DMS114 treated with DMSO at 0.1 percent for 48 hours (cell line): ENCODE measurements at regions not wholly inside any gene's neighbourhood (a gene's known extent, or its start where the extent isn't known, plus 50 kb on each side); places are given as distances from the start of the nearest gene placed in this dataset.

ENCODE experiments used
- DNase-seq: peaks from one replicate; lab custom pipeline; 2025; ENCODE audit not compliant: unreplicated experiment; lab: John Stamatoyannopoulos, UW

DNA sequence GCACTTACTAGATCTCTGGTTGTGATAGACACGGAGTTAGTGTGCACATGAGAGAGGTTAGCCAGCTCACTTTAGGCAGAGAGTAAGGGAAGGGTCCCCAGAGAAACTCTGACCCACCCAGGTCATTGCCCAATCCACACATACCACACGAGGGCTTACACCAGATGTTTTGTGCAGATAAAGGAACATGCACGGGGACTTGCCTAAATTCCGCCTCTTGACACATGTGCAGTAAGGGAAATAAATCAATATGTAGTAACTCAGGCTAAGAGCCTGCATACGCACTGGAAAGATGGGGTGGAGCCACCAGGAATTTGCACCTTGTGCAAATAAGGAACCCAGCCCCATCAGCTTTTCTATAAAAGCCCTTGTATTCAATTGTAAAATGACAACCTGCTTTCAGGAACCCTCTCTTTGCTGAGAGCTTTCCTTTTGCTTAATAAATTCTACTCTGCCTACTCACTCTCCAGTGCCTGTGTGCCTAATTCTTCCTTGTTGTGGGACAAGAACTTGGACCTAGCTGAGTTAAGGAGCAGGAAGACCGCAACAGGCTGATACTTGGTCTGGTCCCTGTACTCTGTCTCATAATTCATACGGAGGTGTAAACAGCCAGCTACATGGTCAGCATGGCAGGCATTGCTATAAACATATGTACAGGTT lies 120.2 kb downstream of the EMP1 start:
- no peak for DNase-seq

DNA sequence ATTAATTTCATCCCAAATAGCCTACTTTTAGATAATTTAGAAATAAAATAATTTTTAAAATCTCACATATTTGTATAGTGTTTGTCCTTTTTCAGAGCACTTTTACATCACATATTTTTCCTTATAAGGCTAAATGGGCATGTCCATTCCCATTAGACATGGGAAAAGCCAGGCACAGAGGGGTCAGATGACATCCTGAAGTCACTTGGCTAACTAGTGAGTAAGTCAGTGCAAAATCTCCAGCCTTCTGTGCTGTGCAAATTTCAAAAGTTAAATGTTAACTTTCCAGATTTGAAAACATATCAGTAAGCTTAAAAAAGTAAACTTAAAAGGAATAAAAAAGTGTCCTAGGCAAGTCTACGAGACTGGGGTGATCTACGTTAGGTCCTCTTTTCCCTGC lies 117.4 kb downstream of the EMP1 start:
- DNase-seq: no peak

DNA sequence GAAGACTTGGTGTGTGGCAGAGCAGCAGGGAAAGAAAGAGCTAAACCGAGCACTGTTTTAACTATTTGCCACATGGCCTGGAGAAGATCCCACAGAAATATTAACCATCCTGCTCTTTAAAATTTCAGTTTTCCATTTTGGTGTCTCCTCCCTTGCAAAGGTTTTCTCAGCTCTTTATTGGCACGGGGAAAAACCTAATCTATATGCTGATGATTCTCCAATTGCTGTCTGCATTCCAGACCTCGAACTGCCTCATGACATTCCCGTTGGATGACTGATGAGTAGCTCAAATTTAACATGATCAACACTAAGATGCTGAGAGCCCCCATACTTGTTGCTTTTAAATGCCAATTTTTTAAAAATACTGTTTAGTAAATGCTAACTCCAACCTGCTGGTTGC lies 115.0 kb downstream of the EMP1 start:
- DNase-seq: no peak

DNA sequence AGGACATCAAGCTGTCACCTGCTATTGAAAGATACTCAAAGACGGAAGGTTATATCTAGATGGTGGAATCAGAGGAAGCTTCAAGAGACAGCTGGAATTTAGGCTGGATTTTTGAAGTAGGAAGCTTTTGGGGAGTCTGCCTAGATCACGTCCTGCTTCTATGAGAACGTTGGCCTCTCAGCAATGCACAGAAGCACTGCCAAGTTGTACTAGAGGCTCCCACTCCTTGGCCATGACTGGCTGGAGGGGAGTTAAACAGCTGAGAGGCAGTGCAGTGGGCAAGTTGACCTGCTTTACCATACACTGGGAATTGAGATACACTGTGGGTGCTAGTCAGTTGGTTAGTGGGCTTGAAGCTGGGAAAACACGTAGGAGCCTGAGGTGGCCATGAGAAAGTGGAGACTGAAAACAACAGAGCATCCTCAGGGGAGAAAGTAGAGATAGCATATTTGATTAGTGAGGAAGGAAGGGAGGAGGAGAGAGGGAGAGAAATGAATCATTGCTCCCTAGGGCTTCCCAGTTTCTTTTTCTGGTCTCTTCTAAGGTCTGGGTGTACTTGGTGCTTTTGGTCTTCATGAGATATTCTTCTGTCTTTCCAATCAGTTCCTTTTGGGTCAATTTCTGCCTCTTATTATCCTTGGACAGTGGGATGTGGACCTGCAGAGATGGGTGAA lies 110.8 kb downstream of the EMP1 start:
- no peak for DNase-seq

DNA sequence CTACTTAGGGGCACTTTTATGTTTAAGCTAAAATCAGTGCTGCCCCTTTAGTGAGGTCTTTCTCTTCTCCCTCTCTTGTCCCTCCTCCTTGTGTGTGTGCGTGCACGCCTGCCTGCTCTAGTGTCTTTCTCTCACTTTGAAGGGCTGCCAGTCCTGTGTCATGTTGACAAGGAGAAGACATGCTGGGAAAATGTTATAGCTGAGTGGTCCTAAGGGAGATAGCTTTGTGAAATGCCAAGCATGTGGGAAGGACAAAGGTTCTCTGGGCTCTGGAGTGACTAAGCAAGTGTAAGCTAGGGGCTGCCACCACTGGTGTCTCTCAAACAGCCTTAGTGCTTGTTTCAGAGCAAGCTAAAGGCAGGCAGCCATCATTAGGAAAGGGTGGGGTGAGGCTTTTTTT lies 108.4 kb downstream of the EMP1 start:
- no peak for DNase-seq

DNA sequence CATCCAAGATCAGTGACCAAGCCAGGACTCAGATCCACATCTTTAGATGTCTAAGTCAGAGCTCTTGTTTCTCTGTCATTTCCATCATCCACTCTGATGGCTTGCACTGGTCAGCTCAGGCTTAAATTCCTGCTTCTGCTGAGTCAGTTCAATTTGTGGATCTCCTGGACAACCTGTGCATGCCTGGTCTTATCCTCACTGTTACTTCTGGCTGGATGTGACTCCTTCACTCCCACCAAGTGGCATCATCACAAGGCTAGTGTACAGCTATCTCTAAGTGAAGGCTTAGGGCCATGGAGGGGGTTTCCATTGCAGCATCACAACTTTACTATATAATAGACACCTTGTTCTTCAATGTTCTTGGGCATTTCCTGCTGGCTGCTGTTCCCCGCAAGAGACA lies 102.9 kb downstream of the EMP1 start:
- DNase-seq: no peak

DNA sequence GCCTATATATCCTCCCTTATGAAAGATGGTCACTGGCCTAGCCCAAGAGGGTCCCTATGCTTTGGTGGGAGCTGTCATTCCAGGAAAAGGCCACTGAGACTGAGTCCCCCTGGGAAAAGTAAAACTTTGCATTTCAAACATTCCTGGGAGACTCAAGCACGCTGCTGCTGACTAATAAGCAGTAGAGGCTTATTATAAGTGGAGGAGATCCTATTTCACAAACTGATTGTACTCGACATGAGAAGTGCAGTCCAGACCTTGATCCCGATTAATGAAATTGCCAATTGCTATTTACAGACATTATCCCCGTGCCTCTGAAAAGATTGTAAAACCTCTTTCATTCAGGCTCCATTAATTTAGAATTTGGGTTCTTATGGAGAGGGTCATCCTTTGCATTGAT lies 96.6 kb downstream of the EMP1 start:
- DNase-seq: no peak

DNA sequence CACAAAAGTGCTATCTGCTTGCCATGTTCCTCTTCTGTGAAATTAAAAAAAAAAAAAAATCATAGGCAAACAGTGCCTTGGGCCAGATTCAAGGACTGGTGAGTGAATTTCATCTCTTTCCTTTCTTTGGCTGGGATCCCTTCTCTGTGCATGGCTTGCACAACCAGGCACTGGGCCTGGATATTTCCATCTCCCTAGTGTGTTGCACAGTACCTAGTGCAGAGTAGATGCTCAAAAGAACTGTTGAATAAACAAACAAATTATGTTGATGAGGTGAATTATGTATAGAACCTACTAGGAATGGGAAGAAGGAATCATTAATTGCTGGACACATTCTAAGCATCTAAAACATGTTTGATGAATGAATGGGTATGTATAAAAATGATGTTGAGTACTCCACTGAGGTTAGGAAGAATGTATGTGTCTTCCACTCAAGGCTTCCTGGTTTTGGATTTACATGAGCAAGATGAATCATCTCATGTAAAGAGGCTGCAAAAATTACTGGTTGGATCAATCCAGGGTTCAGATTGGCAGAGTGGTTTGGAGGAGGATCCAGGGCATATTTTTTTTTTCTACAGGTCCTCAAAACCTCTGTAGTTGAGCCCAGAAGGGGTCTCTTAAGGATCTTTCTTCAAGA lies 93.2 kb downstream of the EMP1 start:
- DNase-seq: no peak

DNA sequence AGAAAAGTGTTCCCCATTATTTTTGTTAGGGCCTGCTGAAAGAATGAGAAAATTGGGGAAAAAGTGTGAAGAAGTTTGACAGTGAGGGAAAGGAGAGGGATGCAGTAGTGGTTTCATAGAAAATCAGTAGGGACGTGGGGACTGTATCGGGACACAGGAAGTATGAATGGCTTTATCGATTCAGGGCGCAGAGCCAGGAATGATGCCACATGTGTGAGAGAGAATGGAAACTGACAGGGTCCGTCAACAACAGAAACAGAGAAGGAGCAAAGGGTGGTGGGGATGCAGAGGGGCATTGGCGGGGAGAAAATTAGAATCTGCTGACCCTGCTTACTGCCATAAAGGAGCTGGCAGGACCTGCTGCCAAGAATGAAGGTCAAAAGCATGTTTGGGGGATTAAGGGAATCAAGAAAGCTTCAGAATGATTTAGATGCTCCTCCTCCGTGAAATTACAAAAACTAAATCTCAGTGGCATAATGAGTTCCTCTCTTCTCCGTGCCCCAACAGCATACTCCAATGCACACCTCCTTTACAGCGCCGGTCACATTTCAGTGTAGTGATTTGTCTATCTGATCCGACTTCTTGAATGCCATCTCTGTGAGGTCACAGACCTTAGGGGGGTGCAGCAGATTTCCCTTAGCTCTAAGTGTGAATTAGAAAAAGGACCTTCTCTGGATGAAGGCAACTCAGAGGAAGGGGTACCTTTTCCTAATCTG lies 92.6 kb downstream of the EMP1 start:
- DNase-seq: no peak

DNA sequence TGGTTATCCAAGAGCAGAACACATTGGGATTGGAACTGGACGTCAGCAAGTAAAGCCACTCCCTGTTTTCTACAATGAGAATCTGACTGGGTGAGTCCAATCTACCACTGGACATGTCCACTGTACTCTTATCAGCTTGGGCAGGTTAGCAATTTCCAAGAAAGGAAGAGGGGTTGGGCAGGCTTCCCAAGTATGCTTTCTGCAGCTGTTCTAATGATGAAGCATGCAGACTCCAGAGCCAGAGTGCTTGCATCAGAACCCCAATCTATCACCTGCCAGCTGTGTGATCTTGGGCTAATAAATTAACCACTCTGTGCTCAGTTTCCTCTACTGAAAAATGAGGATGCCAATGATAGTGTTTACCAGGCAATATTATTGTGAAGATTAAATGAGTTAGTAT lies 92.0 kb downstream of the EMP1 start:
- DNase-seq: no peak

DNA sequence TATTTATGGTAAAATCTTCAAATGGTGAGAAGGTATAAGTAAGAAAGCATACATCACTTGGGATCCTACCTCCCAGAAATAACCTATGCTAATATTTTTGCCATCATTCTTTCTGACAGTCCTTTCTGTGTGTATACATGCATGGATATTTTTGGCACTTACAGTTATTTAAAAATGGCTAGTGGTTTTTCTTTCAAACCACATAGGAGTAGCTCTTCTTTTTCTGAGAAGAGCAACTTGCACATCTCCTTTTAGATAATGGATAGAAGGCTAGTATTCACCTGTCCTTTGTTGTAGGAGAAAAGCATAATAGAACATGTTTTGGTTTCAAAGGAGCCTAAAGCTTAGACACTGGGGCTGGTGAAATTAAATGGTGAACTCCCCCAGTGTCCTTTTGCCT lies 87.3 kb downstream of the EMP1 start:
- no peak for DNase-seq

DNA sequence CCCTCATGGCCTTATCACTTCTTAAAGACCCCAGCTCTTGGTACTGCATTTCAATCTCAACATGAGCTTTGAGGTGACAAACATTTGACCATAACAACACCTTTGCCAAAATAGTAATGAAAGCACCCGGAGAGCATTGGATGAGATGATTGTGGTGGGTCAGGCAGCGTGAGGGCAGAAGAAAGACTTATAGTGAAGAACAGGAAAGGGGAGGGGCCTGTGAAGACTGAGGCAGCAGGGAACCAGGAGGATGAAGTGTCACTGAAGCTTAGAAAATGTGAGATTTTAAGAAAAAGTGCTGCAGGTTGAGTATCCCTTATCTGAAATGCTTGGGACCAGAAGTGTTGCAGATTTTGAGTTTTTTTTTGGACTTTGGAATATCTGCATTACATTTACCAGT lies 86.3 kb downstream of the EMP1 start:
- no peak for DNase-seq

DNA sequence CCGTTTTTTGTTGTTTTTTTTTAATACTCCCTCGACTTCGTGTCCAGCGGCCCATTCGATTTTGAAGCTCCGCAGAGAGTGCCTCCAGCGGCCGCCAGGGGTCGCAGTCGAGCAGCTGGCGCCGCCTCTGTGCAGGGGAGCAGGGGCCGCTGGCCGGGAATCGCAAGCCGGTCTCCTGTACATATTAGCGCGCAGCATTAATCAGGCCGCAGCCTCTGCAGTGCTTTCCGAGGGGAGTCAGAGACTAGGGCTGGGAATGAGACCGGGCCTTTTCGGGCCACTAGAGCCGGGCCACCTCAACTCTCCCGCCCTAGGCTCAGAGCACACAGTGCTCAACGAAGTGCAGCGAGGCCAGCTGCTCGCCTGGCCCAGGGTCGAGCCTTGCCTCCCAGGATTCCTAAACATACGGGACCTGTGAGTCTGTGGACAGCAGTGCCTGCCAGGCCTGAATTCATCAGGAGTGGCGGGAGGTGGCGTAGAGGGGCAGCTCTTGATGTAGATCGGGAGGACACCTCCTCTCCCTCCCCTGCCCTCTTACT lies 81.8 kb downstream of the EMP1 start:
- no peak for DNase-seq

DNA sequence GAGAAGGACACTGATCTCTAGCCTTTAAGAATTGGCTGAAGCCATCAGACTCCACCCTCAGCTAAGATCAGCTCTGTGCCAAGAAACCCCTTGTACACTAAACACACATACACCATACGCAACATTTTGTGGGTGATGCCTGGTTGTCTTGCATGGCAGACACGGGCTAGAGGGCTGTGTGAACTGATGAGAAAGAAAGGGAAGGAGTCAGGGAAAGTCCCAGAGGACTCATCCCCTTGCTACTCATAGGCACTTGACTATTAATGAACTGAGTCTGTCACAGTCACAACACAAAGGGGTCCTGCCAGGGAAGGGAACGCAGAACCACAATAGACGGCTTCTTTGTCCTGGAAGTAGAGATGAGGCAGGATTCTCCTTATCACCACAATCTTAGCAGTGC lies 80.8 kb downstream of the EMP1 start:
- DNase-seq: no peak

DNA sequence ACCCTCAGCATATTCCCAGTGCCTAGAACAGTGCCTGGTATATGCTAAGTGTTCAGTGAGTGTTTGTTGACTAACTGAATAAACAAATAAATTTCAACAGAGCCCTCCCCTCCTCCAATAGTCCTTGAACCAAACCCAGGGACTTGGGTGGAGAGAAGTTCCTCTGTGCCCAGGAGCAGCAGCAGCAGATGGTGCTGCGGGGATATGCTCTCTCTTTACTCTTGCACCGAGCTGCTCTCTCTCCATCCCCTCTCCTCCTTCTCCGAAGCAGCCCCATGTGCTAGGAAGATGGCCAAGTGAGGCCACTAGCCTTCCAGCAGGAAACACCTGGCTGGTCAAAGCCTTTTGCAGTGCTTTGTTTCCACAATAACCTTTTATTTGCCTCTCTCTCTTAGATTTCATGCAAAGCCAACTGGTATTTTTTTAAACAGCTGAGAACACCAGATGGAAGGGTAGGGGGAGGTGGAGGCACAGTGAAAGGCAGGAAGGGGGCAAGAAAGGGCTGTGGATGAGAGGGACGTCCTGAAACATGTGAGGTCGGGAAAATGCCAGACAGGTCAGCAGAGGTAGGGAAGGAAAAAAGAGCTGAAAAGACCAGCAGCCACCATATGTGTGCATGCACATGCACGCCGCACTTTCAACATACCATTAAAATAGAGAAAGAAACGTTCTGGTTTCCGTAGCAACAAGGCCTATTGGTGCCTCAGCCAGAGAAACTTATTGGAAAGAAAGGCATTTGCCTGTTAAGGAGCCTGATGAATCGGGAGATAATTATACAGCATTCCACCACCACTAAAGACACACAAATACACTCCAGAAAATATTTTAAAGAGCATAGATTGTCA lies 78.9 kb downstream of the EMP1 start:
- no peak for DNase-seq

DNA sequence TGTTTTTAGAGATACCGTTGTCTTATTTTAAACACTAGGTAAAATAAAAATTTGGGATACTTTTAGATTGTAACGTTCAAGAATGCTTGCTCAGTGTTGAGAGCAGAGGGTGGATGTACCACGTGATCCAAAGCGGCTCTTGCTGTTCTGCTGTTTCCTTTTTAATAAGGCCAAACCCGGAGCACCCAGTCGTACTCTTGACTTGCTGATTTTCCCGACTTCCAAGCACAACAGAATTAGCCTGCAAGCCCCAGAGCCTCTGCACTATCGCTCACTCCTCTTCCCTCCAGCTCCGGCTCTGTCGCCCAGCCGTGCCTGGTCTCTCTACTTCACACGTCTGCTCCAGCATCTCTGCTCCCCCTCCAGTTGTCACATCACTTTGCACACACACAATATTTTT lies 77.3 kb downstream of the EMP1 start:
- DNase-seq: no peak

DNA sequence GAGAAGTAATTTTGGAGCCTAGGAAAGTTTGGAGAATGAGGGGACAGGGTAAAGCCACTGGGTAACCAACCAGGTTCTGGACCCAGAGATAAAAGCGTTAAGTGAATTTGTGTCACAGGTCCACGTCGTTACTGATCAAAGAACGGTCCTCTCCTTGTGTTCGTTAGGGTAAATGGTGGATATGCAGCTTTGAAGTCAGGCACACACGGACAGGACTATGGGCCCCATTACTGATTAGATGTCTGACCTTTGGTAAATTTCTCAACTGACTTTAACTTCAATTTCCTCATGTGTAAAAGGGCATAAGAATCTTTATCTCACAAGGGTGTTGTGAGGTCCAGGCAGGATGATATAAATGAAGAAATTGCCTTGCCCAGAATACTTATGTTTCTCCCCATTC lies 76.6 kb downstream of the EMP1 start:
- no peak for DNase-seq

DNA sequence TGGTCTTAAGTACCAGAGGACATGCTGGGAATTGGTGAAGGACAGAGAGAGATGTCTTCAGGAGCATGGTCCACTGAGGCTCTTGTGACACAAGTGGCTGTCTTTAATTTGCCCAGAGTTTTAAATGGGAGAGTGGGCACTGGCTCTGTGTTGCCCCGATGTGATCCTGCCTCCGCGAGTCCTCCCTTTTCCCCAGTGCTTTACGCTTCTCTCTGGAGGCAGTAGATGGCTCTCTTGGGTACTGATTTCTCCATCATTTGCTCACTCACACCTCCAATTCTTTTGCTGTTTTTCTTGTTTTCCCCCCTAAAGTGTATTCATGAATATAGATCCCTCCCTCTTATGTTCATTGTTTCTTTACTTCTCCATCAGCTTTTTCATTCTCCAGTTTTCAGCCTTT lies 74.3 kb downstream of the EMP1 start:
- no peak for DNase-seq
